HG03045 (cell line): ENCODE measurements at regions not wholly inside any gene's neighbourhood (a gene's known extent, or its start where the extent isn't known, plus 50 kb on each side); places are given as distances from the start of the nearest gene placed in this dataset.

Experiments
- ATAC-seq: cut with Tn5 transposase; IDR thresholded peaks from one replicate; pipeline ENCODE4 v1.9.1; 2021; ENCODE audit warnings: mild to moderate bottlenecking, moderate library complexity; ENCODE audit not compliant: unreplicated experiment

GRCh38 chr3:42013691-42014457, 52.0 kb upstream of the ULK4 start:
- ATAC-seq = peak; percentile 17

GRCh38 chr3:42012935-42013690, 51.2 kb upstream of the ULK4 start:
- peak; percentile 79 for ATAC-seq

GRCh38 chr3:42012383-42012934, 50.6 kb upstream of the ULK4 start:
- peak; percentile 9 for ATAC-seq
